Mucosa of descending colon (tissue), 3 donors: ENCODE measurements at regions not wholly inside any gene's neighbourhood (a gene's known extent, or its start where the extent isn't known, plus 50 kb on each side); places are given as distances from the start of the nearest gene placed in this dataset.
"Not testable (repeated sequence)": the region's sequence is repeated elsewhere in the genome, so short reads cannot be mapped to it uniquely, and the experiment has no call there.

ENCODE experiments used
- ATAC-seq: fragments of 200-7000 bp; cut with Tn5 transposase; one replicate; pipeline ENCODE4 v1.9.1; 2020; ENCODE audit warnings: mild to moderate bottlenecking, moderate library complexity
- DNase-seq, 3 donors: peaks; one replicate each; pipeline ENCODE4 v3.0.0-alpha.2; 2020
- H3K36me3 ChIP-seq: fragments of 200-600 bp; one replicate; pipeline ENCODE4 v1.8.0; 2021; ENCODE audit warnings: low read depth, mild to moderate bottlenecking
- H3K4me1 ChIP-seq: fragments of 200-600 bp; one replicate; pipeline ENCODE4 v1.8.0; 2021; ENCODE audit warnings: low read depth, mild to moderate bottlenecking
- H3K4me3 ChIP-seq: fragments of 200-600 bp; one replicate; pipeline ENCODE4 v1.8.0; 2021; ENCODE audit warnings: mild to moderate bottlenecking
- H3K9me3 ChIP-seq: fragments of 200-600 bp; one replicate; pipeline ENCODE4 v1.8.0; 2021; ENCODE audit warnings: mild to moderate bottlenecking
- intact Hi-C, 2 donors: fragments of 100-400 bp; cut with DNase I in 1 of 2; cut with micrococcal nuclease in 1 of 2; formaldehyde crosslinking; loops; one replicate each; pipeline versions ENCODE4 v1.11.0 to v1.11.1; 2022; cut with DNase I, micrococcal nuclease
- TF ChIP-seq, protein P1 (sequence below): fragments of 200-600 bp; IDR thresholded peaks from one replicate; pipeline ENCODE4 v1.8.0; 2022; ENCODE audit warnings: antibody characterized with exemption, mild to moderate bottlenecking
- donor health status: DM: no; HTN: no; CAD: no; lungs with moderate emphysema.
- donor health status: DM: no; HTN: no; CAD: no.
- donor health status: DM: no; HTN: yes; CAD: no.

GRCh38 chr6:140147825-140148814 is 773.7 kb upstream of the CITED2 start:
- H3K4me3 ChIP-seq, H3K9me3 ChIP-seq, intact Hi-C loops, ATAC-seq, DNase-seq, H3K36me3 ChIP-seq, H3K4me1 ChIP-seq: not testable (repeated sequence)

DNA sequence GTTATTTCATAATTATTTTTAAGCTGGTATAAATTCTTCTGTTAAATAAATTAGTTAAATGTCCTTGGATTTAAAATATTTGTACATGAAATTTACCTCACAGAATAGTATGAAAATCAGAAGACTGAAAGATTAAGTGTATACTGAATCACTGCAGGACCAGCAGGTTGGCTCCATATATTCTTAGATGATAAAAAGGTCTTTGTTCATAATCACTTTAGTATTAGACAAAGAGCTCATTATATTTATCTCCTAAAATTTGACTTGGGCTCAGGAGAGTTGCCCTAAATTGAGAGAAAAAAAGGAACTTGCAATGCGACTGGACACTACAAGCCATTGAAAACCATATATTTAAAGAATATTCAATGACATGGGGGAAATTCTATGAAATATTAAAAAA is 766.4 kb upstream of the CITED2 start:
- intact Hi-C loops: no loop called here
- Histone ChIP-seq H3K4me1 (no peaks in the 10 kb centered on the region), H3K36me3 (no peaks in the 10 kb centered on the region), H3K4me3 (no peak overlapping the region), H3K9me3 (no peaks in the 10 kb centered on the region)
- ATAC-seq (no peak), DNase-seq (no peak)
- TF ChIP-seq, protein P1, sequence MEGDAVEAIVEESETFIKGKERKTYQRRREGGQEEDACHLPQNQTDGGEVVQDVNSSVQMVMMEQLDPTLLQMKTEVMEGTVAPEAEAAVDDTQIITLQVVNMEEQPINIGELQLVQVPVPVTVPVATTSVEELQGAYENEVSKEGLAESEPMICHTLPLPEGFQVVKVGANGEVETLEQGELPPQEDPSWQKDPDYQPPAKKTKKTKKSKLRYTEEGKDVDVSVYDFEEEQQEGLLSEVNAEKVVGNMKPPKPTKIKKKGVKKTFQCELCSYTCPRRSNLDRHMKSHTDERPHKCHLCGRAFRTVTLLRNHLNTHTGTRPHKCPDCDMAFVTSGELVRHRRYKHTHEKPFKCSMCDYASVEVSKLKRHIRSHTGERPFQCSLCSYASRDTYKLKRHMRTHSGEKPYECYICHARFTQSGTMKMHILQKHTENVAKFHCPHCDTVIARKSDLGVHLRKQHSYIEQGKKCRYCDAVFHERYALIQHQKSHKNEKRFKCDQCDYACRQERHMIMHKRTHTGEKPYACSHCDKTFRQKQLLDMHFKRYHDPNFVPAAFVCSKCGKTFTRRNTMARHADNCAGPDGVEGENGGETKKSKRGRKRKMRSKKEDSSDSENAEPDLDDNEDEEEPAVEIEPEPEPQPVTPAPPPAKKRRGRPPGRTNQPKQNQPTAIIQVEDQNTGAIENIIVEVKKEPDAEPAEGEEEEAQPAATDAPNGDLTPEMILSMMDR: no peak

DNA sequence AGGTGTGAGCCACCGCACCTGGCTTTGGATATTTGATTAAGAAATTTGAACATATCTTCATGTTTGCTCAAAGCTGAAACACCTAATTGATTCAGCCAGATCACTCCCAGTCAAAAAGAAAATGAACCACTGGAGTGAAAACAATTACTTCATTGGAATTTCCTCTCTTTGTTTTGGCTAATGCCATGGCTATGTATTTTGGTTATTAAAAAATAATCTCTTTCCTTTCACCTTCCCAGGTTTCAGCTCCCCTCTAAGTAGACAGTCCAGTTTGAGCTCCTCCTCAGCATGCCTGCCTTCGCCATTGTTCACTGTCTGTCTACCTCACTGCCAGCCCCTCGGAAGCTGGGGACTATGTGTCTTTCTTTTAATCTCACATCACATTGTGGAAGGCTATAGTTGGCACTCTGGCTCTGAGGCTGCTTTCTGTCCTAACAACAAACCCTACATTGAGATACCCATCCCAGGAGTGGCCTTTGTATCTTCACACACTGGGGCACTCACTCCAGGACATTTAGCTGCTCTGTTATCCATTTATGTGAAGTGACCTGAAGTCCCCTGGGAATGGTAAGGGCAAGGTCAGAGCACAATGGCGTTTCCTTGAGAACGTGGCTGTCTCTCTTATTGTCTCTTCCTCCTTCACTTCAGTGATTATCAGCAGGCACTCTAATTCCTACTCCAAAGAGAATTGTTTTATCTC is 764.0 kb upstream of the CITED2 start:
- intact Hi-C loops: no loop called here
- no peaks in the 10 kb centered on the region for H3K4me1 ChIP-seq
- DNase-seq (no peak), ATAC-seq (no peak)
- TF ChIP-seq, protein P1: no peak
- H3K36me3 ChIP-seq: no peaks in the 10 kb centered on the region
- no peak overlapping the region for H3K4me3 ChIP-seq
- H3K9me3 ChIP-seq: no peaks in the 10 kb centered on the region

DNA sequence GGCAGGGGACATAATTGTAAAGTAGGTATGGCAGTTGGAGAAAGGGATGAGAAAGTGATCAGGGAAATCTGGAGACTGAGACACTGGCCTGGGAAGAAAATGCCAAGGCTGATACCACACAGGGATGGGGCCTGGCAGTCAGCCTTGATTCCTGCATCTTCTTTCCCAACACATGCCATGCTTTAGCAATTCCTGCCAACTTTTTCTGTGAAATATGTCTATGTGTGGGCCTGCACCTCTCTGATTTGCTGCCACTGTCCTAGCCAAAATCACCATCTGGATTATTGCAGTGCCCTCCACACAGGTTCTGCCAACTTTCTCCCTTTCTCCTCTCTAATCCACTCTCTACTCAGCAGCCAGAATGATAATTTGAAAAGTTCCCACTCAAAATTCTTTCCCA is 759.8 kb upstream of the CITED2 start:
- DNase-seq: no peak
- no peak for ATAC-seq
- no peaks in the 10 kb centered on the region for H3K36me3 ChIP-seq
- no peak overlapping the region for H3K4me3 ChIP-seq
- intact Hi-C loops: no loop called here
- TF ChIP-seq, protein P1: no peak
- peaks cover 11% of the 10 kb centered on the region for H3K9me3 ChIP-seq
- H3K4me1 ChIP-seq: no peaks in the 10 kb centered on the region

DNA sequence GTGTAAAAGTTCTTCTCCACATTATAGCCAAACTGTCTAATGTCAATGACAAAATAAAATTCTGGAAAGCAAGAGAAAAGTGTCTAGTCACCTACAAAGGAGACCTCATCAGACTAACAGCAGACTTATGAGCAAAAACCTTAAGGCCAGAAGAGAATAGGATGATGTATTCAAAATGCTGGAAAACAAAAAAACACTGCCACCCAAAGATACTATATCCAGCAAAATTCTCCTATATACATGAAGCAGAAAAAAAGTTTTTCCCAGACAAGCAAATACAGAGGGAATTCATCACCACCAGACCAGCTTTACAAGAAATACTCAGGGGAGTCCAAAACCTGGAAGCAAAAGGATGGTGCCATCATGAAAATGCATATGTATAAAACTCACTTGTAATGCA is 755.6 kb upstream of the CITED2 start:
- no peak overlapping the region for H3K4me3 ChIP-seq
- DNase-seq (no peak), ATAC-seq (no peak)
- intact Hi-C loops: no loop called here
- H3K4me1 ChIP-seq: peaks cover 1% of the 10 kb centered on the region
- TF ChIP-seq, protein P1: no peak
- peaks cover 17% of the 10 kb centered on the region for H3K9me3 ChIP-seq
- H3K36me3 ChIP-seq: no peaks in the 10 kb centered on the region

DNA sequence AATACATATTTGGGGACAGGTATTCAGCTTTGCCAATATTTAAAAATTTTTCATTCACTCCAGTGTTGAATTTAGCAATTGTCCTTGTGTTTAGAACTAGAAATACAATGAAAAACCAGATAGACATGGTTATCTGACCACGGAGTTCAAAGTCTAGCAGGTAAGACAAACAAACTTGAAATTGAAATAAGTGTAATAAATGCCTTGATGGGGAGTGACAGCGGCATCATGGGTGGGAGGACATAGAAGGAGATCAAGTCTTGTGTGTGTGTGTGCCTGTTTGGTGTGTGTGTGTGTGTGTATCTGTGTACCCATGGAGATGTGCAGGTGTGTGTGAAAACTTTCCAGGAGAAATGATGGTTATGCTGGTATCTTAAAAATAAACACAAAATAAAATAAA is 750.0 kb upstream of the CITED2 start:
- Histone ChIP-seq H3K9me3 (peaks cover 12% of the 10 kb centered on the region), H3K36me3 (no peaks in the 10 kb centered on the region), H3K4me3 (no peak overlapping the region), H3K4me1 (peaks cover 10% of the 10 kb centered on the region)
- DNase-seq (peak in 1 of 3 donors; percentile 59), ATAC-seq (peak; percentile 99)
- TF ChIP-seq, protein P1: no peak
- intact Hi-C loops: no loop called here
